GM23338 (cell line): ENCODE measurements at regions not wholly inside any gene's neighbourhood (a gene's known extent, or its start where the extent isn't known, plus 50 kb on each side); places are given as distances from the start of the nearest gene placed in this dataset.

Experiments
- ATAC-seq: fragments of 200-7000 bp; cut with Tn5 transposase; 3 replicates; pipeline ENCODE4 v1.9.1; 2020
- DNase-seq: peaks from one replicate; pipeline ENCODE4 v3.0.0-alpha.2; 2015; ENCODE audit warnings: low spot score
- H2AFZ ChIP-seq: fragments of 200-600 bp; sonication (generic); 2 replicates; pipeline ENCODE4 v1.8.0; 2016; ENCODE audit warnings: antibody characterized with exemption, mild to moderate bottlenecking, moderate library complexity
- H3F3A ChIP-seq: fragments of 200-600 bp; sonication (generic); replicated peaks from 2 replicates; pipeline ENCODE4 v1.8.0; 2017; ENCODE audit warnings: antibody characterized with exemption, mixed run types, low read depth
- H3K27ac ChIP-seq: fragments of 200-600 bp; sonication (generic); 2 replicates; pipeline ENCODE4 v1.6.1; 2016; ENCODE audit warnings: low read depth
- H3K27me3 ChIP-seq: fragments of 200-600 bp; sonication (generic); 2 replicates; pipeline ENCODE4 v1.8.0; 2016; ENCODE audit warnings: mild to moderate bottlenecking, mixed run types, moderate library complexity; ENCODE audit not compliant: insufficient read depth
- H3K36me3 ChIP-seq: fragments of 200-600 bp; sonication (generic); 2 replicates; pipeline ENCODE4 v1.8.0; 2016; ENCODE audit warnings: mild to moderate bottlenecking; ENCODE audit not compliant: insufficient read depth
- H3K4me1 ChIP-seq: fragments of 200-600 bp; sonication (generic); 2 replicates; pipeline ENCODE4 v1.8.0; 2016; ENCODE audit warnings: mild to moderate bottlenecking, moderate library complexity; ENCODE audit not compliant: insufficient read depth
- H3K4me2 ChIP-seq: fragments of 200-600 bp; sonication (generic); 2 replicates; pipeline ENCODE4 v1.7.1; 2017; ENCODE audit warnings: mixed run types
- H3K4me3 ChIP-seq: fragments of 200-600 bp; sonication (generic); 2 replicates; pipeline ENCODE4 v1.6.1; 2016; ENCODE audit warnings: mixed run types
- H3K79me2 ChIP-seq: fragments of 200-600 bp; sonication (generic); replicated peaks from 2 replicates; pipeline ENCODE4 v1.8.0; 2017; ENCODE audit warnings: mild to moderate bottlenecking; ENCODE audit not compliant: insufficient read depth
- H3K9me2 ChIP-seq: fragments of 200-600 bp; sonication (generic); 2 replicates; pipeline ENCODE4 v1.8.0; 2017; ENCODE audit not compliant: insufficient read depth
- H4K20me1 ChIP-seq: fragments of 200-600 bp; sonication (generic); replicated peaks from 2 replicates; pipeline ENCODE4 v1.8.0; 2017; ENCODE audit warnings: mild to moderate bottlenecking; ENCODE audit not compliant: insufficient read depth
- H3K27ac Mint-ChIP-seq: 2 replicates; pipeline ENCODE4 v1.8.0; 2020; ENCODE audit warnings: inconsistent platforms, mild to moderate bottlenecking, moderate library complexity, mixed read lengths
- H3K27me3 Mint-ChIP-seq: 3 replicates; pipeline ENCODE4 v1.8.0; 2022; ENCODE audit warnings: low read depth, mild to moderate bottlenecking, moderate library complexity, mixed read lengths, inconsistent platforms; ENCODE audit not compliant: insufficient read depth, poor library complexity
- H3K36me3 Mint-ChIP-seq: 3 replicates; pipeline ENCODE4 v1.8.0; 2021; ENCODE audit warnings: low read depth, mild to moderate bottlenecking, inconsistent platforms, moderate library complexity, mixed read lengths
- H3K4me1 Mint-ChIP-seq: 3 replicates; pipeline ENCODE4 v1.8.0; 2020; ENCODE audit warnings: mild to moderate bottlenecking, inconsistent platforms, mixed read lengths
- H3K4me3 Mint-ChIP-seq: 3 replicates; pipeline ENCODE4 v1.8.0; 2021; ENCODE audit warnings: moderate library complexity, mild to moderate bottlenecking, inconsistent platforms, mixed read lengths
- H3K9me3 Mint-ChIP-seq: 3 replicates; pipeline ENCODE4 v1.8.0; 2020; ENCODE audit warnings: moderate library complexity, mild to moderate bottlenecking, inconsistent platforms, mixed read lengths
- CREB1 ChIP-seq: fragments of 250-450 bp; sonication (Bioruptor Pico); IDR thresholded peaks from 2 replicates; pipeline ENCODE4 v1.5.0; 2020; ENCODE audit warnings: low read depth, mild to moderate bottlenecking, moderate library complexity
- CTCF ChIP-seq, 2 experiments: fragments of 200-600 bp in 1 of 2; sonication (generic) in 1 of 2; conservative IDR thresholded peaks; 2 replicates each; pipeline versions ENCODE4 v1.5.1 to v1.6.1; 2016 to 2017; ENCODE audit warnings: antibody characterized with exemption in 2 of 2, low read depth in 2 of 2, mild to moderate bottlenecking in 2 of 2, moderate library complexity in 1 of 2
- ETS1 ChIP-seq: IDR thresholded peaks from 2 replicates; pipeline ENCODE4 v1.6.1; 2016; ENCODE audit warnings: antibody characterized with exemption
- EZH2 ChIP-seq: fragments of 200-600 bp; sonication (generic); IDR thresholded peaks from one replicate; pipeline ENCODE4 v1.8.0; 2017; ENCODE audit warnings: antibody characterized with exemption, mild to moderate bottlenecking, low read depth; ENCODE audit not compliant: unreplicated experiment
- EZH2phosphoT487 ChIP-seq: fragments of 200-600 bp; sonication (generic); IDR thresholded peaks from one replicate; pipeline ENCODE4 v1.8.1; 2018; ENCODE audit warnings: antibody characterized with exemption; ENCODE audit not compliant: unreplicated experiment
- JUNB ChIP-seq: IDR thresholded peaks from one replicate; pipeline ENCODE4 v1.6.1; 2016; ENCODE audit warnings: antibody characterized with exemption; ENCODE audit not compliant: unreplicated experiment
- NANOG ChIP-seq: IDR thresholded peaks from 2 replicates; pipeline ENCODE4 v1.6.1; 2016; ENCODE audit warnings: antibody characterized with exemption, borderline replicate concordance
- POLR2AphosphoS5 ChIP-seq: IDR thresholded peaks from 2 replicates; pipeline ENCODE4 v1.6.1; 2016; ENCODE audit warnings: antibody characterized with exemption, low read depth
- REST ChIP-seq: IDR thresholded peaks from one replicate; pipeline ENCODE4 v1.6.1; 2018; ENCODE audit warnings: antibody characterized with exemption; ENCODE audit not compliant: unreplicated experiment
- STAT1 ChIP-seq: IDR thresholded peaks from one replicate; pipeline ENCODE4 v1.6.1; 2016; ENCODE audit warnings: antibody characterized with exemption; ENCODE audit not compliant: unreplicated experiment
- ZNF114 ChIP-seq: fragments of 250-450 bp; sonication (Bioruptor Pico); IDR thresholded peaks from 2 replicates; pipeline ENCODE4 v1.5.0; 2020; ENCODE audit warnings: mild to moderate bottlenecking, moderate library complexity
- ZNF331 ChIP-seq: fragments of 250-450 bp; sonication (Bioruptor Pico); IDR thresholded peaks from 2 replicates; pipeline ENCODE4 v1.5.0; 2020; ENCODE audit warnings: low read depth, mild to moderate bottlenecking, moderate library complexity
- ZNF462 ChIP-seq: fragments of 250-450 bp; sonication (Bioruptor Pico); IDR thresholded peaks from 2 replicates; pipeline ENCODE4 v1.5.0; 2020; ENCODE audit warnings: mild to moderate bottlenecking, moderate library complexity

GRCh38 chr10:7474388-7474787, 63.6 kb upstream of the SFMBT2 start:
- DNase-seq, result no peak
- no peak overlapping the region for H3K4me3 ChIP-seq
- H4K20me1 ChIP-seq, result no peaks in the 10 kb centered on the region
- H3K4me3 Mint-ChIP-seq, result no peak overlapping the region
- no peaks in the 10 kb centered on the region for H3K36me3 Mint-ChIP-seq
- no peak overlapping the region for H3K4me2 ChIP-seq
- TF ChIP-seq EZH2 (no peak), CREB1 (CRISPR knock-in tag) (no peak), ZNF114 (CRISPR knock-in tag) (no peak), CTCF (conservative IDR thresholded peaks at IDR 0.05; ENCODE audit: low read depth in 2 of 2) (no peak), EZH2phosphoT487 (no peak), JUNB (no peak), STAT1 (no peak), NANOG (no peak), ZNF462 (no peak), REST (no peak), ETS1 (no peak), ZNF331 (CRISPR knock-in tag) (no peak), POLR2AphosphoS5 (no peak)
- no peaks in the 10 kb centered on the region for H3K9me3 Mint-ChIP-seq
- H3K27ac ChIP-seq, result no peak overlapping the region
- ATAC-seq, result no peak
- peaks cover 6% of the 10 kb centered on the region; the same call in 1 of the 2 replicates for H3K9me2 ChIP-seq
- no peaks in the 10 kb centered on the region for H3K79me2 ChIP-seq
- no peaks in the 10 kb centered on the region for H3K27me3 ChIP-seq
- H3K27me3 Mint-ChIP-seq, result peaks cover 5% of the 10 kb centered on the region
- no peaks in the 10 kb centered on the region for H3F3A ChIP-seq
- H3K4me1 Mint-ChIP-seq, result peaks cover 14% of the 10 kb centered on the region
- no peak overlapping the region for H3K27ac Mint-ChIP-seq
- H2AFZ ChIP-seq, result no peak overlapping the region
- H3K4me1 ChIP-seq, result no peaks in the 10 kb centered on the region
- H3K36me3 ChIP-seq, result no peaks in the 10 kb centered on the region
